Astrocyte of the cerebellum (primary cell): ENCODE measurements at regions not wholly inside any gene's neighbourhood (a gene's known extent, or its start where the extent isn't known, plus 50 kb on each side); places are given as distances from the start of the nearest gene placed in this dataset.

Experiments
- DNase-seq: peaks from one replicate; pipeline ENCODE4 v3.0.0-alpha.2; 2011; ENCODE audit warnings: low read depth
- H3K4me3 ChIP-seq: 2 replicates; pipeline ENCODE4 v1.5.1; 2011; ENCODE audit warnings: mild to moderate bottlenecking, low read depth, low read length, moderate library complexity
- CTCF ChIP-seq: IDR thresholded peaks from 2 replicates; pipeline ENCODE4 v1.5.1; 2012; ENCODE audit warnings: low read length, low read depth, moderate library complexity, mild to moderate bottlenecking; ENCODE audit errors: missing control alignments
- in situ Hi-C: cut with HindIII; loops from 2 replicates; pipeline ENCODE4 v1.10.0; 2017; ENCODE audit warnings: low sequenced_read_pairs

GRCh38 chr9:90428517-90428916 is 214.1 kb downstream of the DIRAS2 start:
- no peak for TF ChIP-seq CTCF
- in situ Hi-C loops: no loop called here
- H3K4me3 ChIP-seq: no peak overlapping the region
- no peak for DNase-seq

GRCh38 chr9:90432951-90433350 is 209.7 kb downstream of the DIRAS2 start:
- peak overlapping the region; percentile 33 for H3K4me3 ChIP-seq
- TF ChIP-seq CTCF: no peak
- no peak for DNase-seq
- in situ Hi-C loops: loop anchor here (5.0 kb wide), 1 partner anchor 109 kb away; no protein-coding TSS in a partner anchor

- no peak for TF ChIP-seq CTCF
- peak overlapping the region; percentile 33 for H3K4me3 ChIP-seq
- in situ Hi-C loops: loop anchor here (5.0 kb wide), 1 partner anchor 109 kb away; no protein-coding TSS in a partner anchor
- DNase-seq: peak; percentile 90
Measured at GRCh38 chr9:90433398-90433941, 209.2 kb downstream of the DIRAS2 start.

- no peak for DNase-seq
- no peak overlapping the region for H3K4me3 ChIP-seq
- in situ Hi-C loops: no loop called here
- no peak for TF ChIP-seq CTCF
Measured at GRCh38 chr9:90441814-90442213, 200.8 kb downstream of the DIRAS2 start.

- no peak for TF ChIP-seq CTCF
- no peak overlapping the region for H3K4me3 ChIP-seq
- in situ Hi-C loops: no loop called here
- DNase-seq: no peak
Measured at GRCh38 chr9:90442723-90443122, 199.9 kb downstream of the DIRAS2 start.

- in situ Hi-C loops: no loop called here
- no peak overlapping the region for H3K4me3 ChIP-seq
Measured at GRCh38 chr9:90444609-90445204, 197.9 kb downstream of the DIRAS2 start.

More at GRCh38 chr9:90444609-90445204, 197.9 kb downstream of the DIRAS2 start:
- no peak for TF ChIP-seq CTCF
- DNase-seq: no peak
